SKM-1 treated with dmso at 0.1 percent for 144 hours (cell line): ENCODE measurements at regions not wholly inside any gene's neighbourhood (a gene's known extent, or its start where the extent isn't known, plus 50 kb on each side); places are given as distances from the start of the nearest gene placed in this dataset.

Experiments used
- DNase-seq: peaks from one replicate; lab custom pipeline; 2025; ENCODE audit not compliant: unreplicated experiment; lab: John Stamatoyannopoulos, UW

DNA sequence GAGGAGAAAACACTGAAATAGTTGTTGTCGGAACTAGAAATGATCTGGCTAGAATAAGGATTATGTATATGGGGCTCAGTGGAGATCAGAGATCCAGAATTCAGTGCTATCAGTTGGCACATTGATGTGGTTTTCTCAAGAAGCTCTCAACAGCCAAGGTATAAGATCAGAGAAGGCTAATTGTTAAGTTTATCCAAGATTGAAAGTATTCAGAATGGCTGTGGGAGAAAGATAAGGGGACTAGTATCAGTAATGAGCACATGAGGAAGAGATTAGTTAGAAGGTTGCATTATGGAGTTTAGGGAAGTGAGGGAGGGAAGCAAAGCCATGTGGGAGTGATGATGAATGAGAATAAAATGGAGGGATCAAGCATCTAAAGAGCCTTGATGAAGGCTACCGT lies 128.1 kb upstream of the MIS18BP1 start:
- DNase-seq = no peak

GRCh38 chr14:45377166-45377565 lies 124.2 kb upstream of the MIS18BP1 start:
- DNase-seq = no peak

DNA sequence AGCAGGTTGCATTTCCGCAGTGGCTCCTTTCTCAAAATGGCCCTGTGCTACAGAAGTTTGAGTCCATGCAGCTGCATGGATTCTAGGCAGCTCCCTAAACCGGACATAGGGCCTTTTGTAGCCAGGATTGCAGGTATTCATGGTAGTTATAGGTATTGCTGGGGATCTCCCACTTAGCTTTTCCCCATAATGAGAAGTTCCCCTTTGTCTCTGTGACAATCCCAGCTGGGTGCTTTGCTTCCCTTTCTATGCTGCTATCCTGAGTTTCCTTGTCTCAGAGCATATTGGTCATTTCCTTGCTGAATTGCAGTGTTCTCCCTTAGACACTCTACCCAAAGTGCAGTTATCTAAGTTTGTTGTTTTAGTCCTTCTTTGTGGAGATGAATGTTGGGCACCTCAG lies 120.9 kb upstream of the MIS18BP1 start:
- no peak for DNase-seq

DNA sequence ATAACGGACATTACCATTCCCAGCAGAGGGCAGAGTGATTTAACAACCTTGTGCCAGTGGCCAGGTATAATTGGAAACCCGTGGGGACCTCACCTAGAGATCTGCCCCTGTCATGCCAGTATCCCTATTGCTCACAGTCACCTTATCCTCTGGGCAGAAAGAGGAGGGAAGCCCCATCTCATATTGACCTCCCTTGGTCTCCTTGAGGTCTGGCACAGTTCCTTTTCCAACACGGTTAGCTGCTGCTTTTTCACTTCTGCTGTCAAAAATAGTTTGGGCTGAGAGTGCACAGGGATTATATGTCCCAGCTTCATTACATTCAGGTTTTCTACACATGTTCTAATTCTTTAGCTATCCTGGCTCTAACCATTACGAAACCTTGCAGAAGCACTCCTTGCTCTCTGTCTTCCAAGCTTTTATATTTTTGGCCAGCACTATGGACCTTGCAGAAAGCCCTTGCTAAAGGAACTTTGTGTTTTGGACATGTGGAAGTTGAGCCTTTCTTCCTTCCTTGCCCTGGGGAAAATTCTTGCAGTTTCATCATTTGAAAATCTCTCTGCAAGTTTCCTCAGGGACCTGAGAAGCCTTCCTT lies 111.7 kb upstream of the MIS18BP1 start:
- DNase-seq = no peak

GRCh38 chr14:45362505-45362904 lies 109.5 kb upstream of the MIS18BP1 start:
- DNase-seq = no peak

DNA sequence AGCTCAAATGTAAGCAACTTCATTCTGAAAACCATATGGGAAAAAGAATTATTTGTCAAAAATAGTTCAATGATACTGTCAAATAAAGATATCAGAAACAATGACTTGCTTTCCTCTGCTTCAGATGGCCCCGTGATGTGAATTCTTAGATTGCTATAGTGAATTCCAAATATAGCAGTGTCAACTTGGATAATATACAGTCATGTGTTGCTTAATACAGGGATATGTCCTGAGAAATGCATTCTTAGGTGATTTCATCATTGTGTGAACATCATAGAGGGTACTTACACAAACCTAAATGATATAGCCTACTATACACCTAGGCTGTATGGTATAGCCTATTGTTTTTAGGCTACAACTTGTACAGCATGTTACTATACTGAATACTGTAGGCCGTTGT lies 108.7 kb upstream of the MIS18BP1 start:
- DNase-seq = no peak

DNA sequence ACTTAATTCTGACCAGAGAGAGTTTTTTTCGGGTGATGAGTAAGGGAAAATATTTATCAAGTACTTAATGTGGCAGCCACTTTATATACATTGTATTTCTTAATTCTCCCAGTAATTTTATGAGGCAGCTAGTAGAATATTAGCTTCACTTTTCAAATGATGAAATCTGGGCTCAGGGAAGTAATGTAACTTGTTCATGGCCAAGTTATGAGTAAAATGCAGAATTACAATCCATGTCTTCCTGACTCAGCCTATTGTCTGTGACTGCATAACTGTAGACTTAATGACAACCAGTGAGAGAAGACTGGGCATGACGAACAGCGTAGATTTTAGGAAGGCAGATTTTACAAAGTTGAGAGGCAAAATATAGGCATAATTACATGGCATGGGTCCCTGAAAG lies 106.7 kb upstream of the MIS18BP1 start:
- DNase-seq = no peak

- no peak for DNase-seq
These were observed 79.5 kb upstream of the MIS18BP1 start for GRCh38 chr14:45332360-45332988.

DNA sequence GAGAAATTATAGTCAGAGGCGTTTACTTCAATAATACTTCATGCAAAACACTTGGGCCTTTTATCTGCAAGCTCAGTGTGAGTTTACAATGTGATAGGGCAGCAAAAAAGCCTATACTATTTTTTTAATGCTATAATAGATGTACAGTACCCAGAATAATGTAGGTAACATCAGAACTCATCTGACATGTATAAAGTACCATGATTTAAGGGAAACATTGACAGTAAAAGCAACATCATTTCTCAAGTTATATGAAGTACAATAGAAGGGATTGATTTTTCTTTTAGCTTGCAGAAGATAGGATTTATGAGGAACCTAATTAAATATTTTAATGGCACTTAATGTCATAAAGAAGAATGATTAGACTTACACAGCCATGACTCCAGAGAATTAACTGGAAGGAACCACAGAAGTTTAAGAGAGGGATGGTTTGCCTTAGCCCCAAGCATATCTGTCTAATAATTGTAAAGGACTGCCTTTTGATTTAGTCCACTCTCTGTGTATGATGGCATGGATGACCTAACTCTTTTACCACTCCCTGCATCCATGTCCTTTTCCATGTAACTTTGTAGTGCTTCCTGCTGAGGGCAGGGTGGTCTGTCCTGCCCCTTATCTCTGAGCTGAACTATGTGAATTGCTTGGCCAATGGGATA lies 55.9 kb upstream of the MIS18BP1 start:
- no peak for DNase-seq
